ENCODE measurements at regions not wholly inside any gene's neighbourhood (a gene's known extent, or its start where the extent isn't known, plus 50 kb on each side); places are given as distances from the start of the nearest gene placed in this dataset.

GRCh38 chr12:13835652-13836051 lies 145.8 kb downstream of the GRIN2B start:
- in situ Hi-C loops (cut with HindIII; ENCODE audit: extremely low pct_ligation_motif_present, low pct_unique_long_range_greater_than_20kb), result no loop called here
- H3K36me3 ChIP-seq (replicated peaks in 1 of 2; ENCODE audit: control insufficient read depth in 1 of 2, insufficient read depth in 2 of 2, low read length in 2 of 2), result no peaks in the 10 kb centered on the region
- CTCF ChIA-PET (ENCODE audit: low intra/inter-chr PET ratio, low total read pairs), result no interaction called here

More at GRCh38 chr12:13835652-13836051, 145.8 kb downstream of the GRIN2B start:
- H2AFZ ChIP-seq (ENCODE audit: low read length), result no peak overlapping the region
- no peak overlapping the region for H3K9ac ChIP-seq (ENCODE audit: insufficient read depth, low read depth, low read length)
- TF ChIP-seq, protein P1, sequence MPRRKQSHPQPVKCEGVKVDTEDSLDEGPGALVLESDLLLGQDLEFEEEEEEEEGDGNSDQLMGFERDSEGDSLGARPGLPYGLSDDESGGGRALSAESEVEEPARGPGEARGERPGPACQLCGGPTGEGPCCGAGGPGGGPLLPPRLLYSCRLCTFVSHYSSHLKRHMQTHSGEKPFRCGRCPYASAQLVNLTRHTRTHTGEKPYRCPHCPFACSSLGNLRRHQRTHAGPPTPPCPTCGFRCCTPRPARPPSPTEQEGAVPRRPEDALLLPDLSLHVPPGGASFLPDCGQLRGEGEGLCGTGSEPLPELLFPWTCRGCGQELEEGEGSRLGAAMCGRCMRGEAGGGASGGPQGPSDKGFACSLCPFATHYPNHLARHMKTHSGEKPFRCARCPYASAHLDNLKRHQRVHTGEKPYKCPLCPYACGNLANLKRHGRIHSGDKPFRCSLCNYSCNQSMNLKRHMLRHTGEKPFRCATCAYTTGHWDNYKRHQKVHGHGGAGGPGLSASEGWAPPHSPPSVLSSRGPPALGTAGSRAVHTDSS (CRISPR knock-in tag; conservative IDR thresholded peaks at IDR 0.05), result no peak
- TF ChIP-seq, protein P2, sequence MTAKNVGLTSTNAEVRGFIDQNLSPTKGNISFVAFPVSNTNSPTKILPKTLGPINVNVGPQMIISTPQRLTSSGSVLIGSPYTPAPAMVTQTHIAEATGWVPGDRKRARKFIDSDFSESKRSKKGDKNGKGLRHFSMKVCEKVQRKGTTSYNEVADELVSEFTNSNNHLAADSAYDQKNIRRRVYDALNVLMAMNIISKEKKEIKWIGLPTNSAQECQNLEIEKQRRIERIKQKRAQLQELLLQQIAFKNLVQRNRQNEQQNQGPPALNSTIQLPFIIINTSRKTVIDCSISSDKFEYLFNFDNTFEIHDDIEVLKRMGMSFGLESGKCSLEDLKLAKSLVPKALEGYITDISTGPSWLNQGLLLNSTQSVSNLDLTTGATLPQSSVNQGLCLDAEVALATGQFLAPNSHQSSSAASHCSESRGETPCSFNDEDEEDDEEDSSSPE (CRISPR knock-in tag; IDR thresholded peaks at IDR 0.05), result no peak
- TF ChIP-seq ZNF550 (CRISPR knock-in tag; IDR thresholded peaks at IDR 0.05; ENCODE audit: borderline replicate concordance), result no peak
- TF ChIP-seq ZNF207 (IDR thresholded peaks at IDR 0.05; ENCODE audit: borderline replicate concordance), result no peak
- TF ChIP-seq CREM (IDR thresholded peaks at IDR 0.05), result no peak
- no peak for TF ChIP-seq CREM (CRISPR knock-in tag; IDR thresholded peaks at IDR 0.05)
- TF ChIP-seq E2F5 (CRISPR knock-in tag; conservative IDR thresholded peaks at IDR 0.05), result no peak
- no peak for TF ChIP-seq AHR (CRISPR knock-in tag; IDR thresholded peaks at IDR 0.05)
- no peak for TF ChIP-seq NR2C2 (CRISPR knock-in tag; IDR thresholded peaks at IDR 0.05; ENCODE audit: borderline replicate concordance)
- TF ChIP-seq PCBP1 (IDR thresholded peaks at IDR 0.05; ENCODE audit: borderline replicate concordance, low read depth, low read length), result no peak
- TF ChIP-seq ZNF20 (CRISPR knock-in tag; IDR thresholded peaks at IDR 0.05), result no peak
- TF ChIP-seq GABPB1 (CRISPR knock-in tag; IDR thresholded peaks at IDR 0.05), result no peak
- no peak for TF ChIP-seq ARID2 (CRISPR knock-in tag; IDR thresholded peaks at IDR 0.05; ENCODE audit: borderline replicate concordance)
- no peak for TF ChIP-seq ZNF556 (CRISPR knock-in tag; IDR thresholded peaks at IDR 0.05; ENCODE audit: borderline replicate concordance)
- TF ChIP-seq NCOA1 (CRISPR knock-in tag; IDR thresholded peaks at IDR 0.05), result no peak
- TF ChIP-seq ETV6 (CRISPR knock-in tag; conservative IDR thresholded peaks at IDR 0.05), result no peak
- no peak for TF ChIP-seq ZNF775 (CRISPR knock-in tag; IDR thresholded peaks at IDR 0.05; ENCODE audit: borderline replicate concordance)
- TF ChIP-seq PRMT3 (CRISPR knock-in tag; IDR thresholded peaks at IDR 0.05; ENCODE audit: borderline replicate concordance, low read depth), result no peak
- TF ChIP-seq SALL1 (CRISPR knock-in tag; IDR thresholded peaks at IDR 0.05), result no peak
- no peak for TF ChIP-seq RARA (CRISPR knock-in tag; IDR thresholded peaks at IDR 0.05)
- no peak overlapping the region for H3K4me3 ChIP-seq (replicated peaks in 1 of 3; ENCODE audit: insufficient read depth in 1 of 3, low read depth in 2 of 3, low read length in 3 of 3)
- 75% methylated on average over 1 of the region's 1 CpG for WGBS (ENCODE audit: low lambda C conversion rate)
- no peak for FAIRE-seq
- POLR2A ChIA-PET, result no interaction called here
- ATAC-seq, result no peak
- intact Hi-C loops (cut with micrococcal nuclease; ENCODE audit: unreplicated experiment), result no loop called here
- H4K20me1 ChIP-seq (ENCODE audit: insufficient read depth, low read length), result no peaks in the 10 kb centered on the region
- H3K4me1 ChIP-seq (ENCODE audit: insufficient read depth, low read length), result no peaks in the 10 kb centered on the region
- BruUV-seq (replicated peaks), result no TSS peak
- no peak for DNase-seq (ENCODE audit: low spot score)
- H3K4me2 ChIP-seq (ENCODE audit: low read depth, low read length), result no peak overlapping the region
- H3K9me3 ChIP-seq (ENCODE audit: low read length), result no peaks in the 10 kb centered on the region
- H3K79me2 ChIP-seq (ENCODE audit: insufficient read depth, low read length), result no peaks in the 10 kb centered on the region
- H3K27me3 ChIP-seq (ENCODE audit: control insufficient read depth in 1 of 2, insufficient read depth in 2 of 2, low read length in 2 of 2), result no peaks in the 10 kb centered on the region
- H3K27ac ChIP-seq (ENCODE audit: extremely low read length, insufficient read depth, low read length), result no peak overlapping the region

All from HepG2 (cell line).